ENCODE measurements at regions not wholly inside any gene's neighbourhood (a gene's known extent, or its start where the extent isn't known, plus 50 kb on each side); places are given as distances from the start of the nearest gene placed in this dataset. TPM values are rescaled to one million over a fixed set of nuclear protein-coding genes. Genes with fewer than 3 reads are reported as not detected.

Small RNAs in the stretch of these regions (microRNA-seq; reads per million reads assigned to microRNA genes)
- not detected for gene MIR5093
